GM12873 (cell line): ENCODE measurements at regions not wholly inside any gene's neighbourhood (a gene's known extent, or its start where the extent isn't known, plus 50 kb on each side); places are given as distances from the start of the nearest gene placed in this dataset.

Experiments used
- TF ChIP-seq, protein P1 (sequence below): IDR thresholded peaks from 2 replicates; pipeline ENCODE4 v1.5.1; 2012; ENCODE audit warnings: low read depth, mild to moderate bottlenecking, moderate library complexity, low read length, control low read depth; ENCODE audit not compliant: insufficient read depth; ENCODE audit errors: missing control alignments

DNA sequence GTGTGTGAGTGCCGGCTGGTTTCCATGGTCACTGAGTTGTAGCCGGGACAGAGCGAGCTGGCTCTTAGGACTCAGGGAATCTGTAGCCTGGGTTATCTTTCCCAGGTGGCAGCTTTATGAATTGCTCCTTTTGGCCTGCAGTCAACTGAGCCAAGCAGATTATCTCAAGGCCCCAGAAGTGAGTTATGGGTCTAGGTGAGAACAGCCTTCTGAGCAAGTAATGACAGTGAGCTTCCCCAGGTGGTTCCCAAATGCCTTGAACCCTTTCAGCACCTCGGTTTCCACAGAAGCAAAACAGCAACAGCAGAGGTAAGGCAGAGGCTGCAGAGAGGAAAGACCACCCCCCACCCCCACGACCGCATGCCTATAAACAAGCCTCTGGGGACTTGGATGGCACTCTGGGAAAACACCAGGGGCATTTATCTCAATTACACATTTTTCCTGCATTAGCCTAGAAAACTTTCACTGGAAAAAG, 56.7 kb upstream of the DGKG start:
- TF ChIP-seq, protein P1, sequence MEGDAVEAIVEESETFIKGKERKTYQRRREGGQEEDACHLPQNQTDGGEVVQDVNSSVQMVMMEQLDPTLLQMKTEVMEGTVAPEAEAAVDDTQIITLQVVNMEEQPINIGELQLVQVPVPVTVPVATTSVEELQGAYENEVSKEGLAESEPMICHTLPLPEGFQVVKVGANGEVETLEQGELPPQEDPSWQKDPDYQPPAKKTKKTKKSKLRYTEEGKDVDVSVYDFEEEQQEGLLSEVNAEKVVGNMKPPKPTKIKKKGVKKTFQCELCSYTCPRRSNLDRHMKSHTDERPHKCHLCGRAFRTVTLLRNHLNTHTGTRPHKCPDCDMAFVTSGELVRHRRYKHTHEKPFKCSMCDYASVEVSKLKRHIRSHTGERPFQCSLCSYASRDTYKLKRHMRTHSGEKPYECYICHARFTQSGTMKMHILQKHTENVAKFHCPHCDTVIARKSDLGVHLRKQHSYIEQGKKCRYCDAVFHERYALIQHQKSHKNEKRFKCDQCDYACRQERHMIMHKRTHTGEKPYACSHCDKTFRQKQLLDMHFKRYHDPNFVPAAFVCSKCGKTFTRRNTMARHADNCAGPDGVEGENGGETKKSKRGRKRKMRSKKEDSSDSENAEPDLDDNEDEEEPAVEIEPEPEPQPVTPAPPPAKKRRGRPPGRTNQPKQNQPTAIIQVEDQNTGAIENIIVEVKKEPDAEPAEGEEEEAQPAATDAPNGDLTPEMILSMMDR, result no peak

DNA sequence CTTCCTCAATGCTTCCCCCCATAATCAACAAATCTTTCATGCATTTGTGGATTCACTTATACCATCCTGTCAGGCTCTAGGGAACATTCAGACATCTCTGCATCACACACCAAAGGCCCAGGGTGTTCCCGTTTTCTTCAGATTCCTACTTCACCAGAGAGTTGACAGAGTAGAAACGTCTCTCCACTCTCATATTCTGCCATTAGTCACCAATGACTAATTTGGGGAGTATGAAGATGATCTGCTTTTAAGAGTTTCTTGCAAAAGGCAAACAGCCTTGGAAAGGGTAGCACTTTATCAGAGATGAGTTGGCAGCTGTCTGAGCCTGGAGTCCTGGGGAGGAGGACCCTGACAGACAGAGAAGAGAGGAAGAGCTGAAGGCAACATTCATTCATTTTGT, 55.8 kb upstream of the DGKG start:
- TF ChIP-seq, protein P1, result no peak

DNA sequence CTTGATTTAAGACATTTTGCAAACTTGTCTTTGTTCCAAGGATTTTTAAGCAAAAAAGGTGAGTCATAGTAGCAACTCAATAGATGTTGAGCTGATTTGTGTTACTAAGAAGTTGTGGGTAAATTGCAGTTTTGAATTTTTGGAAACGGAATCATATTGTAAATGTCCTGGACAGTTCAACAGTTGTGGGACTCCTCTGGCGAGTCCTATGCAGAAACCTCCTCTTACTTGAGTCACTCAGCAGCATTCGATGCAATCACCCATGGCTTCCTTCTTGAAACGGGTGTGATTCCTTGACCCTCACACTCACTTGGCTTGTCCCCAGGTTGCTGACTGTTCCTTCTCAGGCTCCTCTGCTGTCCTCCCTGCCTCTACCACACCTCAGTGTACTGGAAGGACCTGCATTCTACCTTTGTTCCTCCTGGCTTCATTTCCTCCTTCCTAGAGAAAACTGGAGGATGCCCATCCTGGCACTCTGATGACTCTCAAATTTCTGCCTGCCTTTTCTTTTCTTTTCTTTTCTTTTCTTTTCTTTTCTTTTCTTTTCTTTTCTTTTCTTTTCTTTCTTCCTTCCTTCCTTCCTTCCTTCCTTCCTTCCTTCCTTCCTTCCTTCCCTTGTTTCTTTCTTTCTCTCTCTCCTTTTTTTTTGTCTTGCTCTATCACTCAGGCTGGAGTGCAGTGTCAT, 52.8 kb upstream of the DGKG start:
- TF ChIP-seq, protein P1, result no peak

DNA sequence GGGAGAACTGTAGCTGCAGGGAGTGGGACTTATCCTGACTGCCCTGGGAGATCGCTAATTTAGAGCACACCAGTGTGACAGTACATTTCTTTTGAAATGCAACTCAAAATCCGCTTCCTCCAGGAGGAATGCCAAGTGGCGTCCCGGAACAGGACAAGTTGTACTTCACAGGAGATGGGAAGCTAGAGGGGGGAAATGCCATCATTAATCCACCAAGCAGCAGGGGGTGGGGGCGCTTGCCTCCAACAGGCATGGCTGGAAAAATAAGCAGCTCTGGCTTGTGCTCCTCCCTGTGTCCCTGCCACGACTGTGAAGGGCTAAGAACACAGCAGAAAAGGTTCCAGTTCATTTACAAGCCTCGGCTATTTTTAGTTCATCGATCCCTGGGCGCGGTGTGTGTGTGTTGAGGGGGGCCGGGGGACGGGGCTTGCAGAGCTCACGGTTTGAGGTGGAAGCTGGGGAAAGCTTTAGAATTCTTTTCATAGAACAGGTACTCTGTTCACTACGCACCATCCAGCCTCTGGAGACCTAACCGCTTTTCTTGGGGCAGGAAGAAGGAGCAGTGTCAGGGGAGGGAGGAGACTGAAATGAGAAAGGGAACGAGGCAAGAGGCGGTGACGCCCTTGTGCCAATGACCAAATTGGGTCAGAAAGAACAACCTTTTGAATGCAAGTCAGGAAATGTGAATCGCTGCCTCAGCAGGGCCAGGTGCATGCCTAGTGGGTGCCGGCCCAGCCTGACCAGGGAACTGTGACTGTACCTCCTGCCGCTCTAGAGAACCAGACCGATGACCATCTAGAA, 51.8 kb upstream of the DGKG start:
- TF ChIP-seq, protein P1, result no peak

DNA sequence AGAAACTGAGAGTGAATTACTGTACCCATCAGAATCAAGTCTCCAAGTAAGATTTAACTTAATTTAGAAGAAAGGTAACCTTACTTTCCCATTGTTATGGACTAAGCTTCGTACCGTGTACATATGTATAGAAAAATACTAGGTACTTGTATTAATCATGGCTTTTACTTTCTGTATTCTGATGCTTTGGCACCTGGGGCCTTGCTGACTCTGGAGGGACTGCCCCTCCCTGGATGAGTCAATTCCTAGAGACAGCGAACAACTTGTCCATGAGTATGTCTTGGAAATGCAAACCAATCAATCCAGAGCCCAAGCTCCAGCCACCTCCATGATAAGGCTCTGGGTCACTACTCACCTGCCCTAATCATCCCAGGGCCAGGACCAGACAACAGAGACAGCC, 50.0 kb upstream of the DGKG start:
- TF ChIP-seq, protein P1, result no peak
